Calu3 (cell line): ENCODE measurements at regions not wholly inside any gene's neighbourhood (a gene's known extent, or its start where the extent isn't known, plus 50 kb on each side); places are given as distances from the start of the nearest gene placed in this dataset.

Experiments
- BruUV-seq: library from RNA; stranded (reverse); fragments of 400-500 nt; replicated peaks from 2 replicates; lab custom pipeline; 2021; lab: Mats Ljungman, UMichigan
- CTCF ChIA-PET: fragments of 300-600 bp; sonication (Branson Sonifier 250); formaldehyde crosslinking; loops from one replicate; lab custom pipeline; 2022; ENCODE audit warnings: antibody characterized with exemption; lab: Charles Lee
- DNase-seq: peaks from one replicate; pipeline ENCODE4 v3.0.0; 2022
- H3K27ac Mint-ChIP-seq: one replicate; pipeline ENCODE4 v1.8.0; 2022; ENCODE audit warnings: mixed read lengths; ENCODE audit not compliant: unreplicated experiment
- H3K27me3 Mint-ChIP-seq: one replicate; pipeline ENCODE4 v1.8.0; 2022; ENCODE audit warnings: mixed read lengths; ENCODE audit not compliant: unreplicated experiment
- H3K36me3 Mint-ChIP-seq: one replicate; pipeline ENCODE4 v1.8.0; 2022; ENCODE audit warnings: mild to moderate bottlenecking, moderate library complexity, mixed read lengths; ENCODE audit not compliant: insufficient read depth, unreplicated experiment
- H3K4me1 Mint-ChIP-seq: one replicate; pipeline ENCODE4 v1.8.0; 2022; ENCODE audit warnings: mild to moderate bottlenecking, low read depth, mixed read lengths; ENCODE audit not compliant: unreplicated experiment
- H3K4me3 Mint-ChIP-seq: one replicate; pipeline ENCODE4 v1.8.0; 2022; ENCODE audit warnings: mild to moderate bottlenecking, low read depth, moderate library complexity, mixed read lengths; ENCODE audit not compliant: unreplicated experiment
- H3K9me3 Mint-ChIP-seq: one replicate; pipeline ENCODE4 v1.8.0; 2022; ENCODE audit warnings: low read depth, mixed read lengths; ENCODE audit not compliant: unreplicated experiment
- intact Hi-C: fragments of 100-400 bp; cut with micrococcal nuclease; formaldehyde crosslinking; loops from one replicate; pipeline ENCODE4 v1.10.0; 2022; ENCODE audit not compliant: unreplicated experiment
- TF ChIP-seq, protein P1 (sequence below): fragments of 200-600 bp; IDR thresholded peaks from one replicate; pipeline ENCODE4 v1.8.0; 2022; ENCODE audit warnings: antibody characterized with exemption; ENCODE audit not compliant: unreplicated experiment

DNA sequence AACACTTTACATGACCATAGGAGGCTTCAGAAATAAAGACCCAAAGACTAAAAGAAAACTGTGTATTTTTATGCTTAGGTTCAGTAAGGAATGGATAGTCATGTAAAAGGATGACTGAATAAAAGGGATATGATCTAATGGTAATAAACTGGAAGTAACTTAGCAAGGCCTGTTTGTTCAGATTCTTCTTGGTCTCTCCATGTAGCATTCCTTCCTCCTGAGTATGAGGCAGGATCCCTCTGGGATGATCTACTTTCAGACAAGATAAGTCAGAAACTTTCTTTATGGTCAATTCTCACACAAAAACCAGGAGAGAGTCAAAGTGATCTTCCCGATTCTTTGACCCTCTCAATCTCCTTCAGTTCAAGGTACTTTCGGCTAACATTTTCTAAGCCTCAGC lies 340.8 kb upstream of the DCBLD2 start:
- CTCF ChIA-PET = no interaction called here
- no peak overlapping the region for H3K4me3 Mint-ChIP-seq
- no peak for DNase-seq
- H3K36me3 Mint-ChIP-seq = no peaks in the 10 kb centered on the region
- TF ChIP-seq, protein P1, sequence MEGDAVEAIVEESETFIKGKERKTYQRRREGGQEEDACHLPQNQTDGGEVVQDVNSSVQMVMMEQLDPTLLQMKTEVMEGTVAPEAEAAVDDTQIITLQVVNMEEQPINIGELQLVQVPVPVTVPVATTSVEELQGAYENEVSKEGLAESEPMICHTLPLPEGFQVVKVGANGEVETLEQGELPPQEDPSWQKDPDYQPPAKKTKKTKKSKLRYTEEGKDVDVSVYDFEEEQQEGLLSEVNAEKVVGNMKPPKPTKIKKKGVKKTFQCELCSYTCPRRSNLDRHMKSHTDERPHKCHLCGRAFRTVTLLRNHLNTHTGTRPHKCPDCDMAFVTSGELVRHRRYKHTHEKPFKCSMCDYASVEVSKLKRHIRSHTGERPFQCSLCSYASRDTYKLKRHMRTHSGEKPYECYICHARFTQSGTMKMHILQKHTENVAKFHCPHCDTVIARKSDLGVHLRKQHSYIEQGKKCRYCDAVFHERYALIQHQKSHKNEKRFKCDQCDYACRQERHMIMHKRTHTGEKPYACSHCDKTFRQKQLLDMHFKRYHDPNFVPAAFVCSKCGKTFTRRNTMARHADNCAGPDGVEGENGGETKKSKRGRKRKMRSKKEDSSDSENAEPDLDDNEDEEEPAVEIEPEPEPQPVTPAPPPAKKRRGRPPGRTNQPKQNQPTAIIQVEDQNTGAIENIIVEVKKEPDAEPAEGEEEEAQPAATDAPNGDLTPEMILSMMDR = no peak
- intact Hi-C loops = no loop called here
- no peak overlapping the region for H3K27ac Mint-ChIP-seq
- no peaks in the 10 kb centered on the region for H3K9me3 Mint-ChIP-seq
- H3K4me1 Mint-ChIP-seq = peaks cover 17% of the 10 kb centered on the region
- H3K27me3 Mint-ChIP-seq = no peaks in the 10 kb centered on the region
- no TSS peak for BruUV-seq

DNA sequence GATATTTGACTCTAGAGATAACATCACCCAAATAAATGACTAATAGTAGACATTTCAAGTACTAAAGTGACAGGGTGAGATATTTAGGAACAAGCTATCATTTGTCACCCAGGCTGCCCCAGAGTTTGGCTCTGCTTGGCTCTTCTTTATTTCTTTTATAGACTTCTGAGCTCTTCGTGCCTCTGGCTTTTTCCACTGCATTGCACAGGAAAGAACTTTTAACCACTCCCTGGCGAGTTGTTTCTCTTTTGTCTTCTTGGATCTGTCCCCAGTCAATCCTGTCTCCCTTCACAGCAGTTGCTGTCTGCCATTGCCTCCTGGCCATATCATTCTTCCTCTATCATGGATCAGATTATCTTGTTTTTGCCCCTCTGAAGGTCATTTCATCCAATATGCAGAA lies 339.2 kb upstream of the DCBLD2 start:
- TF ChIP-seq, protein P1 = no peak
- DNase-seq = no peak
- no peaks in the 10 kb centered on the region for H3K36me3 Mint-ChIP-seq
- H3K4me1 Mint-ChIP-seq = peaks cover 8% of the 10 kb centered on the region
- H3K27me3 Mint-ChIP-seq = no peaks in the 10 kb centered on the region
- no peaks in the 10 kb centered on the region for H3K9me3 Mint-ChIP-seq
- CTCF ChIA-PET = no interaction called here
- no TSS peak for BruUV-seq
- no peak overlapping the region for H3K4me3 Mint-ChIP-seq
- intact Hi-C loops = no loop called here
- H3K27ac Mint-ChIP-seq = no peak overlapping the region

DNA sequence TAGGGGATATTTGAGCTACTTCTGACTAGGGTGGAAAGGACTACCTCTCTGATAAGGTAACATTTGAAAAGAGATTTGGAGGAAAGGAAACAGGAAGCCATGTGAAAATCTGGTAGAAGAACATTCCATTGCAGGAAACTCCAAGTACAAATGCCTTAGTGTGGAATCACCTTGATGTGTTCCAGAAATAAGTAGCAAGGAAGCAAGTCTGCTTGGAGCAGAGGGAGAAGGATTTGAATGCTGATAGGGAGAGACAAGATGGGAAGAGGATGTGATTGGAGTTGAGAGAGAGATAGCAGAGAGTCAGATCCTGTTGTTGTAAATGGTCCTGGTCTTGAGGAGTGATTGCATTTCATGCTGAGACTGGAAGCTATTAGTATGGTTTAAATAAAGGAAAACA lies 335.1 kb upstream of the DCBLD2 start:
- Mint-ChIP-seq H3K9me3 (no peaks in the 10 kb centered on the region), H3K4me1 (peaks cover 8% of the 10 kb centered on the region), H3K36me3 (no peaks in the 10 kb centered on the region), H3K27ac (no peak overlapping the region), H3K4me3 (no peak overlapping the region), H3K27me3 (no peaks in the 10 kb centered on the region)
- CTCF ChIA-PET = no interaction called here
- TF ChIP-seq, protein P1 = no peak
- intact Hi-C loops = no loop called here
- DNase-seq = no peak
- no TSS peak for BruUV-seq

DNA sequence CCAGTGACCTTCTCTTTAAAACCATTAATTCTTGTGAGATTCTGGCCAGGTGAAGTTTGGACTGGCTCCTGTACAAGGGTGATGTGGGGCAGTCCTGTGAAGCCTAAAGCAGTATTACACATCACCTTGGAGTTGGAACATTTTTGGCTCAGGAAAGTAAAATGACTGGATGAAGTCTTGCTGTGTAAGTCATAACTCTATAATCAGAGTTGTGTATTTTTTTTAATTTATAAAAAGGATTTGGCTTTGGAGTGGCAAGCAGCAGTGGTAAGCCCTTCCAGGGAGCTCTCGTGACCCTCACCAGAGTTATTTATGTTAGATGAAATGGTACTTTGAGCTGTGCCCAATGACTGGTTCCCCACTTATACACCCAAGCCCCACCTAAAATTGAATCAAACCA lies 331.2 kb upstream of the DCBLD2 start:
- intact Hi-C loops = no loop called here

More for the DNA sequence above, 331.2 kb upstream of the DCBLD2 start:
- Mint-ChIP-seq H3K4me1 (no peaks in the 10 kb centered on the region), H3K27ac (no peak overlapping the region), H3K27me3 (no peaks in the 10 kb centered on the region), H3K36me3 (no peaks in the 10 kb centered on the region), H3K9me3 (no peaks in the 10 kb centered on the region), H3K4me3 (no peak overlapping the region)
- BruUV-seq = no TSS peak
- DNase-seq = no peak
- CTCF ChIA-PET = no interaction called here
- TF ChIP-seq, protein P1 = no peak
